Left renal cortex interstitium (tissue), 4 donors: ENCODE measurements at regions not wholly inside any gene's neighbourhood (a gene's known extent, or its start where the extent isn't known, plus 50 kb on each side); places are given as distances from the start of the nearest gene placed in this dataset.

Source experiments
- DNase-seq, 4 donors: peaks; one replicate each; pipeline ENCODE4 v3.0.0-alpha.2; 2013; ENCODE audit warnings: low read depth in 4 of 4, low spot score in 2 of 4, missing footprints in 1 of 4

- no peak for DNase-seq
These were observed 304.4 kb upstream of the SHH start for GRCh38 chr7:156116514-156117215.

DNA sequence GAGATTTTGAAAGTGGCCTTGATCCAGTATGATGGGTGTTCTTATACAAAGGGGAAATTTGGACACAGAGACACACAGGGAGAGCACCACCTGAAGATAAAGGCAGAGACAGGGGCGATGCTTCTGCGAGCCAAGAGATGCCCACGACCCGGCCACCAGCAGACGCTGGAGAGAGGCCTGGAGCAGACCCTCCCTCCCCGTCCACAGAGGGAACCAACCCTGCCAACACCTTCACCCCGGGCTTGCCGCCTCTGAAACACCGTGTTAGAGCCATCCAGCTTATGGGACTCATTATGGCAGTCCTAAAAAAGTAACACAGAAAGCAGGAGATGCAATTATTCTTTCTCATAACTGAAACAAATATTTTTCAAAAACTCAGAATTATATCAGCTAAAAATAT, 303.3 kb upstream of the SHH start:
- DNase-seq: no peak

- DNase-seq: no peak
These were observed 301.5 kb upstream of the SHH start for GRCh38 chr7:156113731-156114130.

DNA sequence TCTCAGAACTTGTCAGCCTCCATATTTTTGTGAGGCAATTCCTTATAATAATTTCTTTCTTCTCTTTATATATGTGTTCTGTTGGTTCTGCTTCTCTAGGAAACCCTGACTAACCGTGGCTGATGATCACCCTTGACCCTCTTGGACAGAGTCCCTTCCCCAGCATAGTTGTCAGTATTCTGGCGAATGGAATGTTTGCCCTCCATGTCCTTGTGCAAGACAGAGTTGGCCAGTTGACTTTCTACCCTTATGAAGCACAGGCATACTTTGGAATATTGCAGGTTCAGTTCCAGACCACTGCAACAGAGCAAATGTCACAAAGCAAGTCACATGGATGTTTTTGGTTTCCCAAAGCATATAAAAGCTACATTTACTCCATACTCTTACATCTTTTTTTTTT, 297.7 kb upstream of the SHH start:
- no peak for DNase-seq

DNA sequence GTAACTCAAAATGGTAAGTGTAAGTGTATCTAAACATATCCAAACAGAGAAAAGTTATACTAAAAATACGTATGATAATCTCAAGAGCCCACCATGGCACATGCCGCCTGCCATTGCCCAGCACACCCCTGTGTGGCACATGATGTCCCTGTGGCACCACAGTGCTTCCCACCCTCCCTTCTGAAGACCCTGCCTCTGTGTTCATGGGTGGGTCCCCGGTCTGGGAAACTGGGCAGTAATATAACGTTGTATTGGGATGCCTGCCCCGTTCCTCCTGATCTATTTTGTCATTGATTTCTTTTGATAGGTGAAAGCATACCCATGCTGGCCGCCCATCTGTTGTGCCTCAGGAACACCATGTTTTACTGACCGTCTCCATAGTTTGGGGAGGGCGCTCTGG, 296.8 kb upstream of the SHH start:
- DNase-seq: no peak

DNA sequence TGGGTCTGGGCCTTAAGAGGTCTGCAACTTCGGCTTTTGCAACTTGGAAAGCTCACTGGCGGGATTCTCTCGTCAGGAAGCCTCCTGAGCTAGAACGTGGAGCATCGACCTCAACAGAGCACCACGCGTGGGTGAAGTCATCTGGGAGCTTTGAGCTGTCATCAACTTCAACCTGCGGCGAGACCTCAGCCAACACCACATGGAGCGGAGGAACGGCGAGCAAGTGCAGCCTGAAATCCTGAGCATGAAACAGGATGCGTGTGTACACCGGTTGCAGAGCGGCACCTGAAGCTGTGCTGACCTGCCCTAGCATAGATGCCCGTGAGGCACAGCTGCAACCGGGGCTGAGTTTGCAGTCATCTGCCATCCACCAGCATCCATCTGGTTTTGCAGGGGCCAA, 295.7 kb upstream of the SHH start:
- DNase-seq: no peak

GRCh38 chr7:156106107-156106426, 293.8 kb upstream of the SHH start:
- DNase-seq: no peak

DNA sequence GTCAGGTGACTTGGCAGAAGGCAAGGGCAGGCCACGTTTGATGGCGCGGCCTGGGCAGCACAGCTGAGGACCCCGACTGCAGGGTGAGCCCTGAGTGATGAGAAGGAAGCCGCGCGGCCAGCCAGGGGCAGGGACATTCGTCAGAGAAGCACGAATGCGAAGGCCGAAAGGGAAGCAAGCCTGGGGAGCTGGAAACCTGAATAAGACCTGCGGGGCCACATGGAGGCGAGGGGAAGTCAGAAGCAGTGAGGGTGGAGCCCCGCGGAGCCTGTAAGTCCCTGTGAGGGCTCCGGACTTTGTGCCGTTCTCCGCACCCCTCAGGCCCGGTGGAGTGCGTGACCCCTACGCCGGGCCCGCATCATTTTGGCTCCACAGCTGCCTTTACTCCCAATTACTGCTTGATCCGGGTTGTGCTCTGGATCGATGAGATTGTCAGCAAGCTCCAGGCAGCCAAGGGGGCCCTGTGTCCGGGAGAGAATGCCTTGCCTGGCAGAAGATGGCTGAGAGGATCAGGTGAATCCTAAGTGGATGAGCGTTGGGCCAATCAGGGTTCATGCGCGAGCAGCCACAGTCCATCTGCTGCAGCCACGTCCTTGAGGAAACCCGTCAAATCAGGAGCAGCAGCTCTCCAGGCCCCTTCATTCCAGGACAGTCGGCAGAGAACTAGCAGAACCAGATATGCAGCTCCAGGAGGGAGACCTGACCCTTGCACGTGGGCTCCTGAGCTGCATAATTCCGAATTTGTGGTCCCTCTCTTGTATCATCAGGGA, 293.3 kb upstream of the SHH start:
- DNase-seq: no peak

GRCh38 chr7:156104501-156105336, 292.5 kb upstream of the SHH start:
- no peak for DNase-seq

- no peak for DNase-seq
These were observed 290.0 kb upstream of the SHH start for GRCh38 chr7:156102267-156102666.

GRCh38 chr7:156101355-156101754, 289.1 kb upstream of the SHH start:
- DNase-seq: no peak

GRCh38 chr7:156100086-156100485, 287.8 kb upstream of the SHH start:
- DNase-seq: no peak

DNA sequence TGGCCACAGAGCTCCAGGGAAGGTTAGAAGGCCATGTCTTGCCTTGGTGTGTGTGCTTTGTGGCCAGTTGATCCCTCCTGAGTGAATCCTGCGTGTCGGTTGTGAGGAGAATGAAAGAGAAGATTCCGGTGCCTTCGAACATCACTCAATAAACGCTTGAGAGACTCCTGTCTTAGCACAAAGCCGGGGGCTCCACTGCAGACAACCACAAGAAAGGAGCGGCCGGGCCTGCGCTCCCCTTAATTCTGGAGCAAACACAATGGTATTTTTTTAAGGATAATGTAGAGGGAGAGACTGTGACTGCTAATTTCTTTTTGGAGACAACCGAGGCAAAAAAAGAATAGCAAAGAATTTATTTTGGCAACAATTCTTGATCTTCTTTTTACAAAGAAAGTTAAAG, 286.8 kb upstream of the SHH start:
- no peak for DNase-seq

DNA sequence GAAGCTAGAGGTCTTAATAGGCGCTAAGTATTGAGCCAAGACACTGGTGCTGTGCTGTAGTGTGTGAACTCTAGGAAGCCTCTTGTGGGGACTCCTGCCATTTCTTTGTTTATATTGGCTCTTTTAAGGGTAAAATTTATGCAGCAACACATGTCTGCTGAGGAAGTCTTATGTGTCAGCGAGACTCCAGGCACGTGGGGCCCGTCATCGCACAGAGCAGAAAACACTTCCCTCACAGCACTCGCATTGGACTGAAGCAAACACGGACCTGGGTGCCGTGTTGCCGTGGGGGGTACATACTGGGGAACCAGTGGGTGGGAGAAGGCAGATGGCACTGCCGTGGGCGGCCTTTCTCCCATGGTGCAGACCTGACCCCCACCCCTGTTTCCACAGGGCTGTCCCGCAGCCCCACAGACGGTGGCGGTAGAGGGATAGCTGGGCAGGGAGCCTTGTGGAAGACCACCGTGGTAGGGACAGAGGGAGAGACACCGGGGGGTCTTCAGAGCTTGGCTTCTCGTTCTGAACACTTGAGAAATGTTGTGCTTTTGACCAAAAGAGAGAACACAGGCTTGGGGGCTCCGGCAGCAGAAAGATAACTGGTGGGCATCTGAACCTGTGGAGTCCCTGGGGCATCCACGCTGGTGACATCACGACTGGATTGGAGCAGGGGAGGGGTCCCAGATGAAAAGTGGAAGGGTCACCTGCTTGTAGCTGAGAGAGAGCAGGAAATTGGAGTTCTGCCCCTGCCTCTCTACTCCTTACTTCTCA, 284.7 kb upstream of the SHH start:
- peak in 3 of 4 donors; percentile 28 to 38 (median 32) for DNase-seq

GRCh38 chr7:156095908-156096539, 283.8 kb upstream of the SHH start:
- DNase-seq: no peak

GRCh38 chr7:156094350-156095146, 282.3 kb upstream of the SHH start:
- no peak for DNase-seq

DNA sequence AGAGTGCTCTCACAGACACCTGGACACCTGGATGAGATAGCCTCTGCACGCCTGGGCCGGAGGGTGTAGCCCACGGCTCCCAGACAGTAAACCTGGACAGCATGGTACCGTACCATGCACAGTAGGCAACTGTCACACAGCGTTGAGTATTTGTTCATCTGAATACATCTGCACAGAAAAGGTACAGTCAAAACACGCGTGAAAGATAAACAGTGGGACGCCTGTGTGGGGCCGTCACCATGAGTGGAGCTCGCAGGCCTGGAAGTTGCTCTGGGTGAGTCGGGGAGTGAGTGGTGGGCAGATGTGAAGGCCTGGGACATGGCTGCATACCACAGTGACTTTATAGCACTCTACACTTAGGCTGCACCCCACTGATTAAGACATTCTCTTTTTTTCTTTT, 280.0 kb upstream of the SHH start:
- no peak for DNase-seq

GRCh38 chr7:156091519-156092080, 279.3 kb upstream of the SHH start:
- no peak for DNase-seq

- DNase-seq: no peak
These were observed 278.7 kb upstream of the SHH start for GRCh38 chr7:156090988-156091387.
